ENCODE measurements at regions not wholly inside any gene's neighbourhood (a gene's known extent, or its start where the extent isn't known, plus 50 kb on each side); places are given as distances from the start of the nearest gene placed in this dataset.

DNA sequence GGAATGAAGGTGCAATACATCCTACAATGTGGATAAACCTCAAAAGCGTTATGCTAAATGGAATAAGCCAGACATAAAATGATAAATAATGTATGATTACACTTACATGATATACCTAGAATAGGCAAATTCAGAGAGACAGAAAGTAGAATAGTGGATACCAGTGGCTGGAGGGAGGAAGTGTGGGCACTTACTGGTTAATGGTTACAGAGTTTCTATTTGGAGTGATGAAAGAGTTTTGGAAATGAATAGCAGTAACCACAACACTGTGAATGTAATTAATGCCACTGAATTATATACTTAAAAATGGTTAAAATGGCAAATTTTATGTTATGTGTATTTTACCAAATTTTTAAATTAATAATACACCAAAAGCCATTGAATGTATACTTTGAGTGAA is 71.4 kb upstream of the CST7 start:
- no peak for DNase-seq (ENCODE audit: low read depth)
- TF ChIP-seq, protein P1, sequence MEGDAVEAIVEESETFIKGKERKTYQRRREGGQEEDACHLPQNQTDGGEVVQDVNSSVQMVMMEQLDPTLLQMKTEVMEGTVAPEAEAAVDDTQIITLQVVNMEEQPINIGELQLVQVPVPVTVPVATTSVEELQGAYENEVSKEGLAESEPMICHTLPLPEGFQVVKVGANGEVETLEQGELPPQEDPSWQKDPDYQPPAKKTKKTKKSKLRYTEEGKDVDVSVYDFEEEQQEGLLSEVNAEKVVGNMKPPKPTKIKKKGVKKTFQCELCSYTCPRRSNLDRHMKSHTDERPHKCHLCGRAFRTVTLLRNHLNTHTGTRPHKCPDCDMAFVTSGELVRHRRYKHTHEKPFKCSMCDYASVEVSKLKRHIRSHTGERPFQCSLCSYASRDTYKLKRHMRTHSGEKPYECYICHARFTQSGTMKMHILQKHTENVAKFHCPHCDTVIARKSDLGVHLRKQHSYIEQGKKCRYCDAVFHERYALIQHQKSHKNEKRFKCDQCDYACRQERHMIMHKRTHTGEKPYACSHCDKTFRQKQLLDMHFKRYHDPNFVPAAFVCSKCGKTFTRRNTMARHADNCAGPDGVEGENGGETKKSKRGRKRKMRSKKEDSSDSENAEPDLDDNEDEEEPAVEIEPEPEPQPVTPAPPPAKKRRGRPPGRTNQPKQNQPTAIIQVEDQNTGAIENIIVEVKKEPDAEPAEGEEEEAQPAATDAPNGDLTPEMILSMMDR (IDR thresholded peaks at IDR 0.05; ENCODE audit: low read length, missing control alignments) = no peak
- H3K4me3 ChIP-seq (replicated peaks; ENCODE audit: low read depth, low read length) = no peak overlapping the region

DNA sequence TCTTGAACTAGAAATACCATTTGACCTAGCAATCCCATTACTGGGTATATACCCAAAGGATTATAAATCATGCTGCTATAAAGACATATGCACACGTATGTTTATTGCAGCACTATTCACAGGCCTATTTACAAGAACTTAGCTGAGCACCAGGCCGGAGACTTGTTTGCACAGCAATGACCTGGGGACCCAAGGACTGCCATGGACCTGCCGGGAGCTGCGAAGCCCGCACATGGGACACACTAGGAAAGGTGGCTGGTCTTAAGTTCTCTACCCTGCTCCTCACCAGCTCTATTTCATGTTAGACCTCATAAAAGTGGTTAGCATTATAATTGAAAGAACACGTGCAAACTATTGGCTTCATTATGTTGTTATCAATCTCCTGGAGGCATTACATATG is 70.4 kb upstream of the CST7 start:
- H3K4me3 ChIP-seq (replicated peaks; ENCODE audit: low read depth, low read length) = no peak overlapping the region
- no peak for DNase-seq (ENCODE audit: low read depth)
- TF ChIP-seq, protein P1 (IDR thresholded peaks at IDR 0.05; ENCODE audit: low read length, missing control alignments) = no peak

GRCh38 chr20:24879875-24880274 is 69.2 kb upstream of the CST7 start:
- no peak overlapping the region for H3K4me3 ChIP-seq (replicated peaks; ENCODE audit: low read depth, low read length)
- TF ChIP-seq, protein P1 (IDR thresholded peaks at IDR 0.05; ENCODE audit: low read length, missing control alignments) = no peak

GRCh38 chr20:24880356-24880755 is 68.7 kb upstream of the CST7 start:
- TF ChIP-seq, protein P1 (IDR thresholded peaks at IDR 0.05; ENCODE audit: low read length, missing control alignments) = no peak
- DNase-seq (ENCODE audit: low read depth) = no peak
- H3K4me3 ChIP-seq (replicated peaks; ENCODE audit: low read depth, low read length) = no peak overlapping the region

More at GRCh38 chr20:24879875-24880274, 69.2 kb upstream of the CST7 start:
- no peak for DNase-seq (ENCODE audit: low read depth)

- TF ChIP-seq, protein P1 (IDR thresholded peaks at IDR 0.05; ENCODE audit: low read length, missing control alignments) = no peak
- no peak for DNase-seq (ENCODE audit: low read depth)
These were observed 58.8 kb upstream of the CST7 start for GRCh38 chr20:24890286-24890685.

GRCh38 chr20:24891546-24892393 is 57.3 kb upstream of the CST7 start:
- no peak overlapping the region for H3K4me3 ChIP-seq (replicated peaks; ENCODE audit: low read depth, low read length)
- TF ChIP-seq, protein P1 (IDR thresholded peaks at IDR 0.05; ENCODE audit: low read length, missing control alignments) = no peak
- no peak for DNase-seq (ENCODE audit: low read depth)

More at GRCh38 chr20:24890286-24890685, 58.8 kb upstream of the CST7 start:
- H3K4me3 ChIP-seq (replicated peaks; ENCODE audit: low read depth, low read length) = no peak overlapping the region

DNA sequence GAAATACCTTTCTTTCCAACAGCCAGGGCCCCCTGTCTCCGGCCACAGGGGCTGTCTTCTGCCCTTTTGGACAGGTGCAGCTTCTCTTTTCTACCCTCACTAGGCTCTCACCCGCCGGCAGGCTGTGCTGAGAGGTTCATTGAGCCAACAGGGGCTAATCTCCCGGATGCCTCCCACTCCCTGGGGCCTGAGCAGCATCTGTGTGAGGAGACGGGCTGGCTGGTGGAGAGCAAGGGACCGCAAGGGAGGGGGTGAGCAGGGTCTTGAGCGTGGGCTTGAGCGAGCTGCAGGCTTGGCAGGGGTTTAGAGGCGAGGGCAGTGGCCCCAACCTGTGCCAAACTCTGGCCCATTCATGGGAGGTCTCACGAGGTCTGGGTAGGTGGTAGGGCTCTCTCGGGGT is 56.5 kb upstream of the CST7 start:
- TF ChIP-seq, protein P1 (IDR thresholded peaks at IDR 0.05; ENCODE audit: low read length, missing control alignments) = no peak
- H3K4me3 ChIP-seq (replicated peaks; ENCODE audit: low read depth, low read length) = no peak overlapping the region
- no peak for DNase-seq (ENCODE audit: low read depth)
